ENCODE measurements at regions not wholly inside any gene's neighbourhood (a gene's known extent, or its start where the extent isn't known, plus 50 kb on each side); places are given as distances from the start of the nearest gene placed in this dataset.

- TF ChIP-seq CTCF (IDR thresholded peaks at IDR 0.05; ENCODE audit: control extremely low read depth in 1 of 3, insufficient read depth in 1 of 3, low read depth in 1 of 3, low read length in 3 of 3) (no peak), SP1 (IDR thresholded peaks at IDR 0.05; ENCODE audit: low read depth, low read length) (no peak)
Observed at GRCh38 chr2:221883976-221884375, 311.9 kb upstream of the EPHA4 start (continued).

Measured in H1 (cell line).